Ascending aorta (tissue), 2 donors: ENCODE measurements at regions not wholly inside any gene's neighbourhood (a gene's known extent, or its start where the extent isn't known, plus 50 kb on each side); places are given as distances from the start of the nearest gene placed in this dataset.

Source experiments
- DNase-seq, 2 donors: peaks; one replicate each; pipeline ENCODE4 v3.0.0-alpha.2; 2019; ENCODE audit warnings: low spot score in 2 of 2
- H3K27ac ChIP-seq, 2 donors: fragments of 200-600 bp; sonication (generic); one replicate each; pipeline ENCODE4 v1.5.1; 2016 to 2017; ENCODE audit warnings: mild to moderate bottlenecking in 1 of 2
- H3K27me3 ChIP-seq: fragments of 200-600 bp; sonication (generic); one replicate; pipeline ENCODE4 v1.5.1; 2017
- H3K36me3 ChIP-seq, 2 donors: fragments of 200-600 bp; sonication (generic); one replicate each; pipeline ENCODE4 v1.5.1; 2016
- H3K4me1 ChIP-seq, 2 donors: fragments of 200-600 bp; sonication (generic); one replicate each; pipeline ENCODE4 v1.5.1; 2016 to 2017; ENCODE audit warnings: mild to moderate bottlenecking in 1 of 2
- H3K4me3 ChIP-seq, 2 donors: fragments of 200-600 bp; sonication (generic); one replicate each; pipeline ENCODE4 v1.5.1; 2016 to 2017; ENCODE audit warnings: mild to moderate bottlenecking in 1 of 2
- H3K9me3 ChIP-seq, 2 donors: fragments of 200-600 bp; sonication (generic); one replicate each; pipeline ENCODE4 v1.5.1; 2016
- intact Hi-C: fragments of 100-400 bp; cut with DNase I; formaldehyde crosslinking; loops from one replicate; pipeline ENCODE4 v1.15.1; 2023
- TF ChIP-seq, protein P1 (sequence below), 3 experiments: fragments of 200-600 bp in 2 of 3; fragments of 450-650 bp in 1 of 3; sonication (generic) in 2 of 3; IDR thresholded peaks; one replicate each; pipeline ENCODE4 v1.5.1; 2016 to 2019; ENCODE audit warnings: antibody characterized with exemption in 3 of 3, mild to moderate bottlenecking in 1 of 3, moderate library complexity in 1 of 3

DNA sequence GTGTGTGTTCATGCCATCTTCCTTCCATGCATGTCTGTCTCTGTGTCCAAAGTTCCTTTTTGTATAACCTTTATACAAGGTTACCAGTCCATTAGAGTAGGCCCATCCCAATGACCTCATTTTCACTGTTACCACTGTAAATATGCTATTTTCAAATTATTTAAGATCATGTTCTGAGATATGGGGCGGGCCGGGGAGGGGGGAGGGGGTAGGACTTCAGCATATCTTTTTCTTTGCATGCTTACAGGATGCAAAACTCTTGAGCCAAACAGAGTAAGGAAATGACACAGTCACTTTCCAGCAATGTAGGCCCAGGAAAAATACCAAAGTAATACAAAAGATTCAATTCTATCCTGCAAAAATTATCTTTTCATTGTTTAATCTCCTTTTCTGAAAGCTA lies 124.1 kb upstream of the HNRNPA3 start:
- Histone ChIP-seq H3K4me3 (no peak overlapping the region), H3K4me1 (no peaks in the 10 kb centered on the region), H3K27ac (no peak overlapping the region), H3K27me3 (no peaks in the 10 kb centered on the region), H3K36me3 (no peaks in the 10 kb centered on the region), H3K9me3 (no peaks in the 10 kb centered on the region)
- intact Hi-C loops = no loop called here
- TF ChIP-seq, protein P1, sequence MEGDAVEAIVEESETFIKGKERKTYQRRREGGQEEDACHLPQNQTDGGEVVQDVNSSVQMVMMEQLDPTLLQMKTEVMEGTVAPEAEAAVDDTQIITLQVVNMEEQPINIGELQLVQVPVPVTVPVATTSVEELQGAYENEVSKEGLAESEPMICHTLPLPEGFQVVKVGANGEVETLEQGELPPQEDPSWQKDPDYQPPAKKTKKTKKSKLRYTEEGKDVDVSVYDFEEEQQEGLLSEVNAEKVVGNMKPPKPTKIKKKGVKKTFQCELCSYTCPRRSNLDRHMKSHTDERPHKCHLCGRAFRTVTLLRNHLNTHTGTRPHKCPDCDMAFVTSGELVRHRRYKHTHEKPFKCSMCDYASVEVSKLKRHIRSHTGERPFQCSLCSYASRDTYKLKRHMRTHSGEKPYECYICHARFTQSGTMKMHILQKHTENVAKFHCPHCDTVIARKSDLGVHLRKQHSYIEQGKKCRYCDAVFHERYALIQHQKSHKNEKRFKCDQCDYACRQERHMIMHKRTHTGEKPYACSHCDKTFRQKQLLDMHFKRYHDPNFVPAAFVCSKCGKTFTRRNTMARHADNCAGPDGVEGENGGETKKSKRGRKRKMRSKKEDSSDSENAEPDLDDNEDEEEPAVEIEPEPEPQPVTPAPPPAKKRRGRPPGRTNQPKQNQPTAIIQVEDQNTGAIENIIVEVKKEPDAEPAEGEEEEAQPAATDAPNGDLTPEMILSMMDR (IDR thresholded peaks at IDR 0.05) = no peak
- DNase-seq = no peak

DNA sequence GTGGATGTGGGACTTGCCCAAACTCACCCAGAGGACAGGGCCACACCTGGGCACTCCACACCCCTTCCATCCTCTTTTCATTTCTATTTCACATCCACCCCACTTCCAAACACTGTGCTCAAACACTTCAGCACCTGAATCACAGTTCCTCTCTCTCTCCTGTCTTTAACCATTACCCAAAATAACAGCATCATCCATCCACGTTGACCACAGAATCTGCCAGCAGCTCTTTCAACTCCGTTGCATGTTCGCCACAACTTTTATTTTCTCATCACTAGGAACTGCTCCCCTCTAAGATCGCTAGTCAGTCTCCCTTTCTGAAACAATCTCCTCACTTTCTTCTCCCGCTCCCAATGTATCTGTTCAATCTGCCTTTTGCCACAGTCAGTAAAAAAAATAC lies 121.6 kb upstream of the HNRNPA3 start:
- H3K4me1 ChIP-seq = no peaks in the 10 kb centered on the region
- TF ChIP-seq, protein P1 (IDR thresholded peaks at IDR 0.05) = no peak
- H3K27ac ChIP-seq = no peak overlapping the region
- no peaks in the 10 kb centered on the region for H3K9me3 ChIP-seq
- no peaks in the 10 kb centered on the region for H3K36me3 ChIP-seq
- DNase-seq = no peak
- intact Hi-C loops = no loop called here
- no peak overlapping the region for H3K4me3 ChIP-seq
- H3K27me3 ChIP-seq = no peaks in the 10 kb centered on the region

DNA sequence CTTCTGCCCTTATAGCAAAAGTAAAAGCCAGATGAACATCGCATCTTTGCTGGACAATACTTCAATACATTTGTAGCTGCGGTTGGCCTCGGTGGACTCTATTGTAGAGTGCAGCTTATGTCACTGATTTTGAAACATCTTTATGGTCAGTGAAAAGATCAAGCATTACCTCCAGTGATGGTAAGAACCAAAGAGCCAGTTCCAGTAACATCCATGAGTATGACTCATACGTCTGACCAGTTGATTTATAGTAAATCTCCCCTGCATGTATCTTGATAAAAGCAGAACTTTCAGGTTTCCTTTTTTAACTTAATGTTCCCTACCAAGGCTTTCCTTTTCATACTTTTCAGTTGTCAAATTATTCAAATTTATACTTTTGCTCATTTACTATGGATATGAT lies 119.2 kb upstream of the HNRNPA3 start:
- Histone ChIP-seq H3K9me3 (no peaks in the 10 kb centered on the region), H3K4me3 (no peak overlapping the region), H3K27me3 (no peaks in the 10 kb centered on the region), H3K27ac (no peak overlapping the region), H3K36me3 (no peaks in the 10 kb centered on the region), H3K4me1 (no peaks in the 10 kb centered on the region)
- TF ChIP-seq, protein P1 (IDR thresholded peaks at IDR 0.05) = no peak
- DNase-seq = no peak
- intact Hi-C loops = no loop called here

DNA sequence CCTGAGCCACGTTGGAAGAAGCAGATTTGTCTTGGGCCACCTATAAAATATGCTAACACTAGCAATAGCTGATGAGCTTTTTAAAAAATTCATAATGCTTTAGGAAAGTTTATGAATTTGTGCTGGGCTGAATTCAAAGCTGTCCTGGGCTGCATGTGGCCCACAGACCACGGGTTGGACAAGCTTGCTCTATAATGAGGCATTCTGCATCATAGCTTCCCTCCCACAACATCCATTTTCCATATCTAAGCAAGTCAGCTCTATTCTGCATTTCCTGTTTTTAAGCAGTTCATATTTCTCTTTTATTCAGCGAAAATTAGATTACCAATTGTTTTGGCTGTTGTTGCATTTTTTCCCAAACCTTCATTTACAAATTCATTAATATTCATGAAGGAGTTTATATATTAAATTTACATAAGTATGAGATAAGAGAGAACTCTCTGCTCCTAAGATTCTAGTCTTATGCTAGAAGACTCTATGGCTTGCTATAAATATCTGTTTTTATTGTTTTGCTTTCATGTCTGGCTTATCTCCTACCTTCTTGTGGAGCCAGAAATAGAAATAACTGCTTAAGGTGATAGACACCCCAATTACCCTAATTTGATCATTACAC lies 114.5 kb upstream of the HNRNPA3 start:
- no peaks in the 10 kb centered on the region for H3K9me3 ChIP-seq
- no peaks in the 10 kb centered on the region for H3K4me1 ChIP-seq
- no peak overlapping the region for H3K27ac ChIP-seq
- DNase-seq = no peak
- TF ChIP-seq, protein P1 (IDR thresholded peaks at IDR 0.05) = no peak
- intact Hi-C loops = no loop called here
- no peaks in the 10 kb centered on the region for H3K36me3 ChIP-seq
- no peak overlapping the region for H3K4me3 ChIP-seq
- no peaks in the 10 kb centered on the region for H3K27me3 ChIP-seq

DNA sequence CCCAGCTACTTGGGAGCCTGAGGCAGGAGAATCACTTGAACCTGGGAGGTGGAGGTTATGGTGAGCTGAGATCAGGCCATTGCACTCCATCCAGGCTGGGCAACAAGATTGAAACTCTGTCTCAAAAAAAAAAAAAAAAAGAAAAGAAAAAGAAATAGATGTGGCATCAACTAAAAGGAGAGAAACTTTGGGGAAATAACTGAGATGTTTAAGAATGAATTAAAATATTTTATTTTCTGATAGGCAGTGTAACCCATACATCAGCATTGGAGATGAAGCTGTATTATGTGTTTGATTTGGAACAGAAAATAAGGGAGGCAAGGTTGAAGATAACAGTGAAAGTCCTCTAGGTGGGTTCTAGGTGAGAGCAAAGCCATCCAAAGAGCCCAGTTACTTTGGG lies 110.7 kb upstream of the HNRNPA3 start:
- Histone ChIP-seq H3K36me3 (no peaks in the 10 kb centered on the region), H3K27me3 (no peaks in the 10 kb centered on the region), H3K4me1 (no peaks in the 10 kb centered on the region), H3K9me3 (no peaks in the 10 kb centered on the region), H3K27ac (no peak overlapping the region), H3K4me3 (no peak overlapping the region)
- TF ChIP-seq, protein P1 (IDR thresholded peaks at IDR 0.05) = no peak
- intact Hi-C loops = no loop called here
- DNase-seq = no peak

DNA sequence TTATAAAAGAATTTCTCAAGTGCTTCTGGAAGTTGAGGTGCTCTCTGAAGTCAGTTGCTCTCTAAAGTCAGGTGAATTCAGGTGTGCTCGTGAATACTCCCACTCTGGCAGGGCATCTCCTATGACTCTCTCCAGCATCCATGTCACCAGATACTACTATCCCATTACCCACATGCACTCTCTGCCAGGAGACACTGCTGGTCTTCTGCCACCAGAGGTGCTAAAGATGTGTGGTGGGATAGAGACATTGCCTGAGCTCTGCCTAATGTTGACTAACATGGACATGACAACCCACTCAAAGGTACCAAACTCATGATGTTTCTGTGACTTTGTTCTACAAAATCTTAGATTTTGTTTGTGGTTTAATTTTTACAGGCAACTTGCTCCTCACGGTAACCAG lies 106.4 kb upstream of the HNRNPA3 start:
- no peaks in the 10 kb centered on the region for H3K4me1 ChIP-seq
- TF ChIP-seq, protein P1 (IDR thresholded peaks at IDR 0.05) = no peak
- no peak for DNase-seq
- intact Hi-C loops = no loop called here
- no peaks in the 10 kb centered on the region for H3K36me3 ChIP-seq
- H3K27ac ChIP-seq = no peak overlapping the region
- no peaks in the 10 kb centered on the region for H3K9me3 ChIP-seq
- H3K27me3 ChIP-seq = no peaks in the 10 kb centered on the region
- no peak overlapping the region for H3K4me3 ChIP-seq
